ENCODE measurements at regions not wholly inside any gene's neighbourhood (a gene's known extent, or its start where the extent isn't known, plus 50 kb on each side); places are given as distances from the start of the nearest gene placed in this dataset.

DNA sequence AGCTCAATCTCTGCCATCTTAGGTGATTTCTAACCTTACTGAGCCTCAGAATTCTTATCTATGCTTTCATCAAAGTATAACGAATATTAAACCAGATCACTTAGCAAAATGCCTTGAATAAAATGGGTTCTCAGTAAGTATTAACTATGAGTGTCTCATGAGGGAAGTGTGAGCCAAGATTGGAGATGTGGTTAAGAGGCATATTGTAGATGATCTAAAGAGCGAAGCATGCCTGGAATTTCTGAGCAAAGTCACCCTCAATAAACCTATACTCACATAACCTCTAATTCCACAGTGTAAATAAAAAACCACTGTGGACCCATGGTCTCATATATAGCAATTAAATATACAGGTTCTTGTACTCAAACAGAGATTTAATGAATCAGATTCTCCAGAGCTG, 193.1 kb upstream of the FSCB start:
- Histone ChIP-seq H4K20me1 (ENCODE audit: insufficient read depth, low read length) (no peaks in the 10 kb centered on the region), H4K8ac (ENCODE audit: low read depth in 2 of 2, low read length in 2 of 2) (no peak overlapping the region), H3K4me2 (ENCODE audit: low read depth, low read length) (no peak overlapping the region), H3K79me1 (ENCODE audit: low read depth in 1 of 2, low read length in 2 of 2) (no peaks in the 10 kb centered on the region), H3K4me3 (ENCODE audit: insufficient read depth, low read depth, low read length) (no peak overlapping the region), H2BK20ac (ENCODE audit: low read depth, low read length) (no peak overlapping the region), H3K27me3 (ENCODE audit: control insufficient read depth, insufficient read depth, low read length) (no peaks in the 10 kb centered on the region), H2BK120ac (ENCODE audit: low read depth, low read length) (no peak overlapping the region), H4K91ac (ENCODE audit: insufficient read depth, low read depth, low read length) (no peak overlapping the region), H3K23ac (ENCODE audit: low read depth, low read length) (no peak overlapping the region), H2AFZ (replicated peaks; ENCODE audit: low read length, poor library complexity) (no peak overlapping the region), H3K56ac (ENCODE audit: extremely low read depth, insufficient read depth, low read length) (no peak overlapping the region), H2BK5ac (ENCODE audit: low read depth, low read length, poor library complexity, severe bottlenecking) (no peak overlapping the region), H3K18ac (ENCODE audit: low read depth, low read length) (no peak overlapping the region), H2AK5ac (ENCODE audit: low read depth, low read length) (no peak overlapping the region), H3K9me3 (ENCODE audit: control insufficient read depth, insufficient read depth, low read length) (no peaks in the 10 kb centered on the region), H3K4me1 (ENCODE audit: control insufficient read depth, insufficient read depth, low read length) (no peaks in the 10 kb centered on the region), H2BK15ac (ENCODE audit: low read depth, low read length) (no peak overlapping the region), H4K5ac (ENCODE audit: low read depth, low read length) (no peak overlapping the region), H3K9ac (ENCODE audit: low read depth, low read length) (no peak overlapping the region), H3K9me1 (ENCODE audit: insufficient read depth, low read length) (no peaks in the 10 kb centered on the region), H3K14ac (replicated peaks; ENCODE audit: low read depth, low read length) (no peak overlapping the region), H2AK9ac (replicated peaks; ENCODE audit: low read depth, low read length, poor library complexity) (no peak overlapping the region), H3K4ac (ENCODE audit: low read depth, low read length) (no peak overlapping the region), H3K36me3 (ENCODE audit: control insufficient read depth, insufficient read depth, low read length) (no peaks in the 10 kb centered on the region), H3K27ac (ENCODE audit: insufficient read depth, low read length) (no peak overlapping the region)
- no TSS peak for BruUV-seq (replicated peaks)
- CTCF ChIA-PET: no interaction called here
- POLR2A ChIA-PET (ENCODE audit: unreplicated experiment): no interaction called here
- in situ Hi-C loops (cut with MboI; ENCODE audit: low sequenced_read_pairs) (no loop called here), intact Hi-C loops (cut with micrococcal nuclease) (no loop called here), dilution Hi-C loops (cut with HindIII; ENCODE audit: low sequenced_read_pairs, unreplicated experiment) (no loop called here)
- no peak for TF ChIP-seq NFE2L2 (IDR thresholded peaks at IDR 0.05; ENCODE audit: low read depth, low read length)
- TF ChIP-seq POLR2A (IDR thresholded peaks at IDR 0.05; ENCODE audit: low read depth, low read length): no peak
- TF ChIP-seq CHD1 (IDR thresholded peaks at IDR 0.05; ENCODE audit: low read depth, low read length): no peak
- TF ChIP-seq, protein P1, sequence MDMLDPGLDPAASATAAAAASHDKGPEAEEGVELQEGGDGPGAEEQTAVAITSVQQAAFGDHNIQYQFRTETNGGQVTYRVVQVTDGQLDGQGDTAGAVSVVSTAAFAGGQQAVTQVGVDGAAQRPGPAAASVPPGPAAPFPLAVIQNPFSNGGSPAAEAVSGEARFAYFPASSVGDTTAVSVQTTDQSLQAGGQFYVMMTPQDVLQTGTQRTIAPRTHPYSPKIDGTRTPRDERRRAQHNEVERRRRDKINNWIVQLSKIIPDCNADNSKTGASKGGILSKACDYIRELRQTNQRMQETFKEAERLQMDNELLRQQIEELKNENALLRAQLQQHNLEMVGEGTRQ (IDR thresholded peaks at IDR 0.05; ENCODE audit: low read depth, low read length): no peak
- no peak for TF ChIP-seq MXI1 (IDR thresholded peaks at IDR 0.05; ENCODE audit: borderline replicate concordance, low read depth, low read length)
- no peak for TF ChIP-seq SMC3 (IDR thresholded peaks at IDR 0.05; ENCODE audit: low read depth, low read length)
- no peak for TF ChIP-seq BHLHE40 (IDR thresholded peaks at IDR 0.05; ENCODE audit: low read depth, low read length)
- TF ChIP-seq MAFK (IDR thresholded peaks at IDR 0.05; ENCODE audit: low read depth, low read length): no peak
- TF ChIP-seq, protein P2, sequence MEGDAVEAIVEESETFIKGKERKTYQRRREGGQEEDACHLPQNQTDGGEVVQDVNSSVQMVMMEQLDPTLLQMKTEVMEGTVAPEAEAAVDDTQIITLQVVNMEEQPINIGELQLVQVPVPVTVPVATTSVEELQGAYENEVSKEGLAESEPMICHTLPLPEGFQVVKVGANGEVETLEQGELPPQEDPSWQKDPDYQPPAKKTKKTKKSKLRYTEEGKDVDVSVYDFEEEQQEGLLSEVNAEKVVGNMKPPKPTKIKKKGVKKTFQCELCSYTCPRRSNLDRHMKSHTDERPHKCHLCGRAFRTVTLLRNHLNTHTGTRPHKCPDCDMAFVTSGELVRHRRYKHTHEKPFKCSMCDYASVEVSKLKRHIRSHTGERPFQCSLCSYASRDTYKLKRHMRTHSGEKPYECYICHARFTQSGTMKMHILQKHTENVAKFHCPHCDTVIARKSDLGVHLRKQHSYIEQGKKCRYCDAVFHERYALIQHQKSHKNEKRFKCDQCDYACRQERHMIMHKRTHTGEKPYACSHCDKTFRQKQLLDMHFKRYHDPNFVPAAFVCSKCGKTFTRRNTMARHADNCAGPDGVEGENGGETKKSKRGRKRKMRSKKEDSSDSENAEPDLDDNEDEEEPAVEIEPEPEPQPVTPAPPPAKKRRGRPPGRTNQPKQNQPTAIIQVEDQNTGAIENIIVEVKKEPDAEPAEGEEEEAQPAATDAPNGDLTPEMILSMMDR (conservative IDR thresholded peaks at IDR 0.05; ENCODE audit: low read depth, low read length): no peak
- TF ChIP-seq CEBPB (IDR thresholded peaks at IDR 0.05; ENCODE audit: low read depth, low read length): no peak
- TF ChIP-seq RFX5 (IDR thresholded peaks at IDR 0.05; ENCODE audit: low read depth, low read length): no peak
- no peak for TF ChIP-seq MAZ (IDR thresholded peaks at IDR 0.05; ENCODE audit: borderline replicate concordance, low read depth, low read length)
- TF ChIP-seq, protein P3, sequence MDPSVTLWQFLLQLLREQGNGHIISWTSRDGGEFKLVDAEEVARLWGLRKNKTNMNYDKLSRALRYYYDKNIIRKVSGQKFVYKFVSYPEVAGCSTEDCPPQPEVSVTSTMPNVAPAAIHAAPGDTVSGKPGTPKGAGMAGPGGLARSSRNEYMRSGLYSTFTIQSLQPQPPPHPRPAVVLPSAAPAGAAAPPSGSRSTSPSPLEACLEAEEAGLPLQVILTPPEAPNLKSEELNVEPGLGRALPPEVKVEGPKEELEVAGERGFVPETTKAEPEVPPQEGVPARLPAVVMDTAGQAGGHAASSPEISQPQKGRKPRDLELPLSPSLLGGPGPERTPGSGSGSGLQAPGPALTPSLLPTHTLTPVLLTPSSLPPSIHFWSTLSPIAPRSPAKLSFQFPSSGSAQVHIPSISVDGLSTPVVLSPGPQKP (IDR thresholded peaks at IDR 0.05; ENCODE audit: borderline replicate concordance, low read depth, low read length): no peak
- no peak for TF ChIP-seq RCOR1 (IDR thresholded peaks at IDR 0.05; ENCODE audit: insufficient replicate concordance, low read length)
- TF ChIP-seq RAD21 (IDR thresholded peaks at IDR 0.05; ENCODE audit: low read length): no peak
- no peak for TF ChIP-seq FOS (IDR thresholded peaks at IDR 0.05; ENCODE audit: low read depth, low read length)
- ATAC-seq (ENCODE audit: low read depth): no peak
- no CpG with 5 or more reads among the region's 2 CpGs for WGBS, 2 experiments (ENCODE audit: extremely low coverage in 2 of 2, insufficient read length in 1 of 2)
- peak; percentile 52 for DNase-seq

All from IMR-90 (cell line).